Astrocyte (in vitro differentiated cells and primary cell): ENCODE measurements at regions not wholly inside any gene's neighbourhood (a gene's known extent, or its start where the extent isn't known, plus 50 kb on each side); places are given as distances from the start of the nearest gene placed in this dataset.

Source experiments
- DNase-seq: peaks from one replicate; pipeline ENCODE4 v3.0.0-alpha.2; 2010; ENCODE audit warnings: low read depth
- FAIRE-seq: peaks from 2 replicates; lab custom pipeline; 2011; peaks lifted over from hg19 to GRCh38; lab: Jason Lieb, UNC
- H2AFZ ChIP-seq: 2 replicates; pipeline ENCODE4 v1.6.0; 2012; ENCODE audit warnings: low read depth, low read length, inconsistent platforms
- H3K27ac ChIP-seq: 2 replicates; pipeline ENCODE4 v1.5.1; 2011; ENCODE audit warnings: low read depth, low read length, inconsistent platforms
- H3K27me3 ChIP-seq: 2 replicates; pipeline ENCODE4 v1.6.0; 2011; ENCODE audit warnings: low read length, inconsistent platforms; ENCODE audit not compliant: insufficient read depth
- H3K36me3 ChIP-seq: 2 replicates; pipeline ENCODE4 v1.5.1; 2011; ENCODE audit warnings: low read length, inconsistent platforms; ENCODE audit not compliant: insufficient read depth
- H3K4me1 ChIP-seq: 2 replicates; pipeline ENCODE4 v1.5.1; 2011; ENCODE audit warnings: low read length, inconsistent platforms; ENCODE audit not compliant: insufficient read depth
- H3K4me2 ChIP-seq: 2 replicates; pipeline ENCODE4 v1.6.0; 2012; ENCODE audit warnings: low read length, inconsistent platforms
- H3K4me3 ChIP-seq: 2 replicates; pipeline ENCODE4 v1.5.1; 2011; ENCODE audit warnings: low read depth, mild to moderate bottlenecking, low read length, inconsistent platforms; ENCODE audit not compliant: insufficient read depth
- H3K79me2 ChIP-seq: 2 replicates; pipeline ENCODE4 v1.6.0; 2012; ENCODE audit warnings: mild to moderate bottlenecking, low read length, inconsistent platforms; ENCODE audit not compliant: insufficient read depth
- H3K9ac ChIP-seq: 2 replicates; pipeline ENCODE4 v1.6.0; 2012; ENCODE audit warnings: mild to moderate bottlenecking, low read length, inconsistent platforms
- H3K9me3 ChIP-seq: 2 replicates; pipeline ENCODE4 v1.5.1; 2012; ENCODE audit warnings: low read depth, mild to moderate bottlenecking, low read length, inconsistent platforms; ENCODE audit not compliant: insufficient read depth
- H4K20me1 ChIP-seq: 2 replicates; pipeline ENCODE4 v1.6.0; 2012; ENCODE audit warnings: low read length, inconsistent platforms; ENCODE audit not compliant: insufficient read depth
- H3K27ac Mint-ChIP-seq: one replicate; pipeline ENCODE4 v1.8.0; 2021; ENCODE audit warnings: mild to moderate bottlenecking, mixed read lengths; ENCODE audit not compliant: unreplicated experiment
- H3K27me3 Mint-ChIP-seq: one replicate; pipeline ENCODE4 v1.8.0; 2021; ENCODE audit warnings: low read depth, mixed read lengths; ENCODE audit not compliant: unreplicated experiment
- H3K36me3 Mint-ChIP-seq: one replicate; pipeline ENCODE4 v1.8.0; 2021; ENCODE audit warnings: low read depth, mixed read lengths; ENCODE audit not compliant: unreplicated experiment
- H3K4me1 Mint-ChIP-seq: one replicate; pipeline ENCODE4 v1.8.0; 2021; ENCODE audit warnings: low read depth, mixed read lengths; ENCODE audit not compliant: unreplicated experiment
- H3K4me3 Mint-ChIP-seq: one replicate; pipeline ENCODE4 v1.8.0; 2021; ENCODE audit warnings: mild to moderate bottlenecking, moderate library complexity, mixed read lengths; ENCODE audit not compliant: unreplicated experiment
- H3K9me3 Mint-ChIP-seq: one replicate; pipeline ENCODE4 v1.8.0; 2021; ENCODE audit warnings: mild to moderate bottlenecking, mixed read lengths; ENCODE audit not compliant: unreplicated experiment
- CTCF ChIP-seq: IDR thresholded peaks from 2 replicates; pipeline ENCODE4 v1.5.1; 2011; ENCODE audit warnings: low read depth, mild to moderate bottlenecking, inconsistent platforms, low read length, moderate library complexity; ENCODE audit not compliant: insufficient read depth
- EZH2 ChIP-seq: IDR thresholded peaks from 2 replicates; pipeline ENCODE4 v1.6.1; 2012; ENCODE audit warnings: mild to moderate bottlenecking, low read length, inconsistent platforms; ENCODE audit not compliant: insufficient read depth

GRCh38 chr2:11058129-11058528, 97.1 kb upstream of the SLC66A3 start:
- H3K4me3 Mint-ChIP-seq, result no peak overlapping the region
- Histone ChIP-seq H3K4me3 (no peak overlapping the region), H2AFZ (no peak overlapping the region), H3K79me2 (no peaks in the 10 kb centered on the region), H3K9ac (no peak overlapping the region), H3K4me1 (peaks cover 7% of the 10 kb centered on the region), H3K27me3 (no peaks in the 10 kb centered on the region), H3K9me3 (no peaks in the 10 kb centered on the region), H3K36me3 (no peaks in the 10 kb centered on the region), H3K27ac (no peak overlapping the region), H4K20me1 (no peaks in the 10 kb centered on the region), H3K4me2 (no peak overlapping the region)
- no peaks in the 10 kb centered on the region for H3K36me3 Mint-ChIP-seq
- peaks cover 11% of the 10 kb centered on the region for H3K27me3 Mint-ChIP-seq
- peaks cover 10% of the 10 kb centered on the region for H3K9me3 Mint-ChIP-seq
- TF ChIP-seq EZH2 (no peak), CTCF (no peak)
- no peak for FAIRE-seq
- no peak for DNase-seq
- H3K4me1 Mint-ChIP-seq, result peaks cover 12% of the 10 kb centered on the region
- no peak overlapping the region for H3K27ac Mint-ChIP-seq

GRCh38 chr2:11060376-11061169, 94.7 kb upstream of the SLC66A3 start:
- no peak for TF ChIP-seq EZH2
- TF ChIP-seq CTCF, result no peak
- peaks cover 2% of the 10 kb centered on the region for H3K27me3 Mint-ChIP-seq
- Histone ChIP-seq H2AFZ (no peak overlapping the region), H4K20me1 (no peaks in the 10 kb centered on the region), H3K27me3 (peaks cover 4% of the 10 kb centered on the region), H3K9ac (no peak overlapping the region), H3K36me3 (no peaks in the 10 kb centered on the region), H3K79me2 (no peaks in the 10 kb centered on the region), H3K9me3 (no peaks in the 10 kb centered on the region), H3K4me2 (no peak overlapping the region), H3K4me3 (no peak overlapping the region), H3K4me1 (peaks cover 7% of the 10 kb centered on the region), H3K27ac (no peak overlapping the region)
- no peak for DNase-seq
- peaks cover 12% of the 10 kb centered on the region for H3K4me1 Mint-ChIP-seq
- no peak overlapping the region for H3K4me3 Mint-ChIP-seq
- H3K36me3 Mint-ChIP-seq, result no peaks in the 10 kb centered on the region
- H3K9me3 Mint-ChIP-seq, result peaks cover 10% of the 10 kb centered on the region
- H3K27ac Mint-ChIP-seq, result no peak overlapping the region
- FAIRE-seq, result no peak
